GM23248 (cell line): ENCODE measurements at regions not wholly inside any gene's neighbourhood (a gene's known extent, or its start where the extent isn't known, plus 50 kb on each side); places are given as distances from the start of the nearest gene placed in this dataset.

Source experiments
- DNase-seq: peaks from one replicate; pipeline ENCODE4 v3.0.0-alpha.2; 2015
- H2AFZ ChIP-seq: fragments of 200-600 bp; sonication (generic); 2 replicates; pipeline ENCODE4 v1.6.1; 2016; ENCODE audit warnings: antibody characterized with exemption
- H3F3A ChIP-seq: fragments of 200-600 bp; sonication (generic); 2 replicates; pipeline ENCODE4 v1.6.1; 2016; ENCODE audit warnings: mild to moderate bottlenecking, antibody characterized with exemption, mixed run types; ENCODE audit not compliant: insufficient read depth
- H3K27ac ChIP-seq: fragments of 200-600 bp; sonication (generic); 2 replicates; pipeline ENCODE4 v1.5.1; 2016; ENCODE audit warnings: mild to moderate bottlenecking
- H3K27me3 ChIP-seq: fragments of 200-600 bp; sonication (generic); replicated peaks from 2 replicates; pipeline ENCODE4 v1.6.1; 2016; ENCODE audit warnings: mild to moderate bottlenecking; ENCODE audit not compliant: insufficient read depth
- H3K36me3 ChIP-seq: fragments of 200-600 bp; sonication (generic); 2 replicates; pipeline ENCODE4 v1.6.1; 2016; ENCODE audit warnings: low read depth, mild to moderate bottlenecking
- H3K4me1 ChIP-seq: fragments of 200-600 bp; sonication (generic); 2 replicates; pipeline ENCODE4 v1.6.1; 2016; ENCODE audit warnings: mild to moderate bottlenecking; ENCODE audit not compliant: insufficient read depth
- H3K4me2 ChIP-seq: fragments of 200-600 bp; sonication (generic); one replicate; pipeline ENCODE4 v1.6.1; 2016; ENCODE audit warnings: mild to moderate bottlenecking; ENCODE audit not compliant: unreplicated experiment
- H3K4me3 ChIP-seq: fragments of 200-600 bp; sonication (generic); 2 replicates; pipeline ENCODE4 v1.5.1; 2016; ENCODE audit warnings: mild to moderate bottlenecking
- H3K79me2 ChIP-seq: fragments of 200-600 bp; sonication (generic); 2 replicates; pipeline ENCODE4 v1.6.1; 2016; ENCODE audit warnings: mild to moderate bottlenecking; ENCODE audit not compliant: insufficient read depth
- H3K9ac ChIP-seq: fragments of 200-600 bp; sonication (generic); 2 replicates; pipeline ENCODE4 v1.6.1; 2016; ENCODE audit warnings: mild to moderate bottlenecking
- H3K9me2 ChIP-seq: fragments of 200-600 bp; sonication (generic); 2 replicates; pipeline ENCODE4 v1.6.1; 2016; ENCODE audit warnings: mixed run types, mild to moderate bottlenecking, moderate library complexity; ENCODE audit not compliant: insufficient read depth
- H3K9me3 ChIP-seq: fragments of 200-600 bp; sonication (generic); one replicate; pipeline ENCODE4 v1.6.1; 2017; ENCODE audit warnings: low read depth
- H4K20me1 ChIP-seq: fragments of 200-600 bp; sonication (generic); 2 replicates; pipeline ENCODE4 v1.6.0; 2016; ENCODE audit not compliant: insufficient read depth
- EZH2 ChIP-seq: fragments of 200-600 bp; sonication (generic); IDR thresholded peaks from 2 replicates; pipeline ENCODE4 v1.6.1; 2018; ENCODE audit warnings: antibody characterized with exemption, mild to moderate bottlenecking; ENCODE audit not compliant: insufficient read depth, poor library complexity, severe bottlenecking
- EZH2phosphoT487 ChIP-seq: fragments of 200-600 bp; sonication (generic); IDR thresholded peaks from 2 replicates; pipeline ENCODE4 v1.6.1; 2018; ENCODE audit warnings: antibody characterized with exemption, moderate library complexity, mild to moderate bottlenecking, low read depth; ENCODE audit not compliant: insufficient read depth
- WGBS, 2 experiments: methylation state at CpG; one replicate each; pipeline ENCODE4 v1.1.6; 2015 to 2017; ENCODE audit warnings: low lambda C conversion rate in 2 of 2, low coverage in 1 of 2; ENCODE audit errors: missing lambda C conversion rate in 2 of 2; 5-methylcytosine and 5-hydroxymethylcytosine counted together
- in situ Hi-C: fragments of 300-500 bp; cut with MboI; formaldehyde crosslinking; loops from 2 replicates; pipeline ENCODE4 v1.15.0; 2020

- Histone ChIP-seq H3K9ac (no peak overlapping the region), H3K4me3 (no peak overlapping the region), H4K20me1 (no peaks in the 10 kb centered on the region), H3F3A (peaks cover 6% of the 10 kb centered on the region; the same call in 1 of the 2 replicates), H3K9me2 (no peaks in the 10 kb centered on the region), H3K27me3 (no peaks in the 10 kb centered on the region), H2AFZ (no peak overlapping the region), H3K9me3 (no peaks in the 10 kb centered on the region), H3K4me2 (no peak overlapping the region), H3K79me2 (no peaks in the 10 kb centered on the region), H3K36me3 (no peaks in the 10 kb centered on the region), H3K4me1 (peaks cover 33% of the 10 kb centered on the region), H3K27ac (no peak overlapping the region)
- DNase-seq: no peak
- no peak for TF ChIP-seq EZH2phosphoT487
- no peak for TF ChIP-seq EZH2
- WGBS, 2 experiments: 10 to 14% methylated on average over 1 of the region's 1 CpG
- in situ Hi-C loops: no loop called here
Measured at GRCh38 chr4:159008671-159009070, 94.2 kb upstream of the RAPGEF2 start.

- H3K9me3 ChIP-seq: no peaks in the 10 kb centered on the region
- H3K9ac ChIP-seq: no peak overlapping the region
- H3K9me2 ChIP-seq: no peaks in the 10 kb centered on the region
- H4K20me1 ChIP-seq: no peaks in the 10 kb centered on the region
- H3K36me3 ChIP-seq: no peaks in the 10 kb centered on the region
- H3K27me3 ChIP-seq: no peaks in the 10 kb centered on the region
- DNase-seq: no peak
- no peak overlapping the region for H3K4me3 ChIP-seq
- no peaks in the 10 kb centered on the region for H3K79me2 ChIP-seq
- 98% methylated on average over 4 of the region's 4 CpGs for WGBS, 2 experiments
- H3F3A ChIP-seq: peaks cover 6% of the 10 kb centered on the region; the same call in 1 of the 2 replicates
- in situ Hi-C loops: no loop called here
- no peak overlapping the region for H3K4me2 ChIP-seq
- no peak overlapping the region for H3K27ac ChIP-seq
- peaks cover 33% of the 10 kb centered on the region for H3K4me1 ChIP-seq
- no peak for TF ChIP-seq EZH2
- no peak for TF ChIP-seq EZH2phosphoT487
- no peak overlapping the region for H2AFZ ChIP-seq
Measured at GRCh38 chr4:159009521-159009920, 93.4 kb upstream of the RAPGEF2 start.

- Histone ChIP-seq H3K9ac (no peak overlapping the region), H4K20me1 (no peaks in the 10 kb centered on the region), H3K9me3 (no peaks in the 10 kb centered on the region), H3K9me2 (no peaks in the 10 kb centered on the region), H2AFZ (no peak overlapping the region; the same call in 1 of the 2 replicates), H3K27ac (no peak overlapping the region), H3K36me3 (no peaks in the 10 kb centered on the region), H3F3A (peaks cover 6% of the 10 kb centered on the region; the same call in 1 of the 2 replicates), H3K27me3 (no peaks in the 10 kb centered on the region), H3K4me3 (no peak overlapping the region; the same call in 1 of the 2 replicates), H3K4me1 (peaks cover 39% of the 10 kb centered on the region), H3K4me2 (peak overlapping the region; percentile 65), H3K79me2 (no peaks in the 10 kb centered on the region)
- no peak for TF ChIP-seq EZH2phosphoT487
- TF ChIP-seq EZH2: no peak
- in situ Hi-C loops: no loop called here
- DNase-seq: no peak
- 40 to 45% methylated on average over 3 of the region's 3 CpGs for WGBS, 2 experiments
Measured at GRCh38 chr4:159010100-159010499, 92.8 kb upstream of the RAPGEF2 start.

- no peak overlapping the region for H3K27ac ChIP-seq
- no peak for TF ChIP-seq EZH2
- no peak for TF ChIP-seq EZH2phosphoT487
- 0 to 2% methylated on average over 5 of the region's 5 CpGs for WGBS, 2 experiments
- no peak overlapping the region; the same call in 1 of the 2 replicates for H3K4me3 ChIP-seq
- no peaks in the 10 kb centered on the region for H3K79me2 ChIP-seq
- in situ Hi-C loops: no loop called here
- peak; percentile 85 for DNase-seq
- H3K36me3 ChIP-seq: no peaks in the 10 kb centered on the region
- H3K9me3 ChIP-seq: no peaks in the 10 kb centered on the region
- H3K9me2 ChIP-seq: no peaks in the 10 kb centered on the region
- no peak overlapping the region; the same call in 1 of the 2 replicates for H2AFZ ChIP-seq
- no peak overlapping the region for H3K9ac ChIP-seq
- H3K4me2 ChIP-seq: peak overlapping the region; percentile 65
- H3F3A ChIP-seq: peaks cover 6% of the 10 kb centered on the region; the same call in 1 of the 2 replicates
- no peaks in the 10 kb centered on the region for H4K20me1 ChIP-seq
- peaks cover 44% of the 10 kb centered on the region for H3K4me1 ChIP-seq
- no peaks in the 10 kb centered on the region for H3K27me3 ChIP-seq
Measured at GRCh38 chr4:159010563-159011260, 92.2 kb upstream of the RAPGEF2 start.
